GM23338 (cell line): ENCODE measurements at regions not wholly inside any gene's neighbourhood (a gene's known extent, or its start where the extent isn't known, plus 50 kb on each side); places are given as distances from the start of the nearest gene placed in this dataset.

Experiments used
- ATAC-seq: fragments of 200-7000 bp; cut with Tn5 transposase; 3 replicates; pipeline ENCODE4 v1.9.1; 2020
- DNase-seq: peaks from one replicate; pipeline ENCODE4 v3.0.0-alpha.2; 2015; ENCODE audit warnings: low spot score
- H2AFZ ChIP-seq: fragments of 200-600 bp; sonication (generic); 2 replicates; pipeline ENCODE4 v1.8.0; 2016; ENCODE audit warnings: antibody characterized with exemption, mild to moderate bottlenecking, moderate library complexity
- H3F3A ChIP-seq: fragments of 200-600 bp; sonication (generic); replicated peaks from 2 replicates; pipeline ENCODE4 v1.8.0; 2017; ENCODE audit warnings: antibody characterized with exemption, mixed run types, low read depth
- H3K27ac ChIP-seq: fragments of 200-600 bp; sonication (generic); 2 replicates; pipeline ENCODE4 v1.6.1; 2016; ENCODE audit warnings: low read depth
- H3K27me3 ChIP-seq: fragments of 200-600 bp; sonication (generic); 2 replicates; pipeline ENCODE4 v1.8.0; 2016; ENCODE audit warnings: mild to moderate bottlenecking, mixed run types, moderate library complexity; ENCODE audit not compliant: insufficient read depth
- H3K36me3 ChIP-seq: fragments of 200-600 bp; sonication (generic); 2 replicates; pipeline ENCODE4 v1.8.0; 2016; ENCODE audit warnings: mild to moderate bottlenecking; ENCODE audit not compliant: insufficient read depth
- H3K4me1 ChIP-seq: fragments of 200-600 bp; sonication (generic); 2 replicates; pipeline ENCODE4 v1.8.0; 2016; ENCODE audit warnings: mild to moderate bottlenecking, moderate library complexity; ENCODE audit not compliant: insufficient read depth
- H3K4me2 ChIP-seq: fragments of 200-600 bp; sonication (generic); 2 replicates; pipeline ENCODE4 v1.7.1; 2017; ENCODE audit warnings: mixed run types
- H3K4me3 ChIP-seq: fragments of 200-600 bp; sonication (generic); 2 replicates; pipeline ENCODE4 v1.6.1; 2016; ENCODE audit warnings: mixed run types
- H3K79me2 ChIP-seq: fragments of 200-600 bp; sonication (generic); replicated peaks from 2 replicates; pipeline ENCODE4 v1.8.0; 2017; ENCODE audit warnings: mild to moderate bottlenecking; ENCODE audit not compliant: insufficient read depth
- H3K9me2 ChIP-seq: fragments of 200-600 bp; sonication (generic); 2 replicates; pipeline ENCODE4 v1.8.0; 2017; ENCODE audit not compliant: insufficient read depth
- H4K20me1 ChIP-seq: fragments of 200-600 bp; sonication (generic); replicated peaks from 2 replicates; pipeline ENCODE4 v1.8.0; 2017; ENCODE audit warnings: mild to moderate bottlenecking; ENCODE audit not compliant: insufficient read depth
- H3K27ac Mint-ChIP-seq: 2 replicates; pipeline ENCODE4 v1.8.0; 2020; ENCODE audit warnings: inconsistent platforms, mild to moderate bottlenecking, moderate library complexity, mixed read lengths
- H3K27me3 Mint-ChIP-seq: 3 replicates; pipeline ENCODE4 v1.8.0; 2022; ENCODE audit warnings: low read depth, mild to moderate bottlenecking, moderate library complexity, mixed read lengths, inconsistent platforms; ENCODE audit not compliant: insufficient read depth, poor library complexity
- H3K36me3 Mint-ChIP-seq: 3 replicates; pipeline ENCODE4 v1.8.0; 2021; ENCODE audit warnings: low read depth, mild to moderate bottlenecking, inconsistent platforms, moderate library complexity, mixed read lengths
- H3K4me1 Mint-ChIP-seq: 3 replicates; pipeline ENCODE4 v1.8.0; 2020; ENCODE audit warnings: mild to moderate bottlenecking, inconsistent platforms, mixed read lengths
- H3K4me3 Mint-ChIP-seq: 3 replicates; pipeline ENCODE4 v1.8.0; 2021; ENCODE audit warnings: moderate library complexity, mild to moderate bottlenecking, inconsistent platforms, mixed read lengths
- H3K9me3 Mint-ChIP-seq: 3 replicates; pipeline ENCODE4 v1.8.0; 2020; ENCODE audit warnings: moderate library complexity, mild to moderate bottlenecking, inconsistent platforms, mixed read lengths
- EZH2 ChIP-seq: fragments of 200-600 bp; sonication (generic); IDR thresholded peaks from one replicate; pipeline ENCODE4 v1.8.0; 2017; ENCODE audit warnings: antibody characterized with exemption, mild to moderate bottlenecking, low read depth; ENCODE audit not compliant: unreplicated experiment
- JUNB ChIP-seq: IDR thresholded peaks from one replicate; pipeline ENCODE4 v1.6.1; 2016; ENCODE audit warnings: antibody characterized with exemption; ENCODE audit not compliant: unreplicated experiment
- NANOG ChIP-seq: IDR thresholded peaks from 2 replicates; pipeline ENCODE4 v1.6.1; 2016; ENCODE audit warnings: antibody characterized with exemption, borderline replicate concordance
- STAT1 ChIP-seq: IDR thresholded peaks from one replicate; pipeline ENCODE4 v1.6.1; 2016; ENCODE audit warnings: antibody characterized with exemption; ENCODE audit not compliant: unreplicated experiment
- TF ChIP-seq, protein P1 (sequence below), 2 experiments: fragments of 200-600 bp in 1 of 2; sonication (generic) in 1 of 2; conservative IDR thresholded peaks; 2 replicates each; pipeline versions ENCODE4 v1.5.1 to v1.6.1; 2016 to 2017; ENCODE audit warnings: antibody characterized with exemption in 2 of 2, low read depth in 2 of 2, mild to moderate bottlenecking in 2 of 2, moderate library complexity in 1 of 2
- TF ChIP-seq, protein P2 (sequence below): IDR thresholded peaks from one replicate; pipeline ENCODE4 v1.6.1; 2018; ENCODE audit warnings: antibody characterized with exemption; ENCODE audit not compliant: unreplicated experiment
- TF ChIP-seq, protein P3 (sequence below): fragments of 250-450 bp; sonication (Bioruptor Pico); IDR thresholded peaks from 2 replicates; pipeline ENCODE4 v1.5.0; 2020; ENCODE audit warnings: mild to moderate bottlenecking, moderate library complexity

- no peak overlapping the region for H3K4me3 Mint-ChIP-seq
Measured at GRCh38 chr20:60407011-60407771, 449.0 kb downstream of the CDH26 start.

More at GRCh38 chr20:60407011-60407771, 449.0 kb downstream of the CDH26 start:
- Mint-ChIP-seq H3K36me3 (no peaks in the 10 kb centered on the region), H3K27me3 (peaks cover 5% of the 10 kb centered on the region), H3K27ac (no peak overlapping the region), H3K9me3 (peaks cover 14% of the 10 kb centered on the region; the same call in 2 of the 3 replicates), H3K4me1 (no peaks in the 10 kb centered on the region)
- no peak overlapping the region for H2AFZ ChIP-seq
- DNase-seq (no peak), ATAC-seq (no peak)
- no peaks in the 10 kb centered on the region for H4K20me1 ChIP-seq
- TF ChIP-seq JUNB, result no peak
- TF ChIP-seq, protein P1, sequence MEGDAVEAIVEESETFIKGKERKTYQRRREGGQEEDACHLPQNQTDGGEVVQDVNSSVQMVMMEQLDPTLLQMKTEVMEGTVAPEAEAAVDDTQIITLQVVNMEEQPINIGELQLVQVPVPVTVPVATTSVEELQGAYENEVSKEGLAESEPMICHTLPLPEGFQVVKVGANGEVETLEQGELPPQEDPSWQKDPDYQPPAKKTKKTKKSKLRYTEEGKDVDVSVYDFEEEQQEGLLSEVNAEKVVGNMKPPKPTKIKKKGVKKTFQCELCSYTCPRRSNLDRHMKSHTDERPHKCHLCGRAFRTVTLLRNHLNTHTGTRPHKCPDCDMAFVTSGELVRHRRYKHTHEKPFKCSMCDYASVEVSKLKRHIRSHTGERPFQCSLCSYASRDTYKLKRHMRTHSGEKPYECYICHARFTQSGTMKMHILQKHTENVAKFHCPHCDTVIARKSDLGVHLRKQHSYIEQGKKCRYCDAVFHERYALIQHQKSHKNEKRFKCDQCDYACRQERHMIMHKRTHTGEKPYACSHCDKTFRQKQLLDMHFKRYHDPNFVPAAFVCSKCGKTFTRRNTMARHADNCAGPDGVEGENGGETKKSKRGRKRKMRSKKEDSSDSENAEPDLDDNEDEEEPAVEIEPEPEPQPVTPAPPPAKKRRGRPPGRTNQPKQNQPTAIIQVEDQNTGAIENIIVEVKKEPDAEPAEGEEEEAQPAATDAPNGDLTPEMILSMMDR (conservative IDR thresholded peaks at IDR 0.05; ENCODE audit: low read depth in 2 of 2), result no peak
- TF ChIP-seq STAT1, result no peak
- TF ChIP-seq, protein P2, sequence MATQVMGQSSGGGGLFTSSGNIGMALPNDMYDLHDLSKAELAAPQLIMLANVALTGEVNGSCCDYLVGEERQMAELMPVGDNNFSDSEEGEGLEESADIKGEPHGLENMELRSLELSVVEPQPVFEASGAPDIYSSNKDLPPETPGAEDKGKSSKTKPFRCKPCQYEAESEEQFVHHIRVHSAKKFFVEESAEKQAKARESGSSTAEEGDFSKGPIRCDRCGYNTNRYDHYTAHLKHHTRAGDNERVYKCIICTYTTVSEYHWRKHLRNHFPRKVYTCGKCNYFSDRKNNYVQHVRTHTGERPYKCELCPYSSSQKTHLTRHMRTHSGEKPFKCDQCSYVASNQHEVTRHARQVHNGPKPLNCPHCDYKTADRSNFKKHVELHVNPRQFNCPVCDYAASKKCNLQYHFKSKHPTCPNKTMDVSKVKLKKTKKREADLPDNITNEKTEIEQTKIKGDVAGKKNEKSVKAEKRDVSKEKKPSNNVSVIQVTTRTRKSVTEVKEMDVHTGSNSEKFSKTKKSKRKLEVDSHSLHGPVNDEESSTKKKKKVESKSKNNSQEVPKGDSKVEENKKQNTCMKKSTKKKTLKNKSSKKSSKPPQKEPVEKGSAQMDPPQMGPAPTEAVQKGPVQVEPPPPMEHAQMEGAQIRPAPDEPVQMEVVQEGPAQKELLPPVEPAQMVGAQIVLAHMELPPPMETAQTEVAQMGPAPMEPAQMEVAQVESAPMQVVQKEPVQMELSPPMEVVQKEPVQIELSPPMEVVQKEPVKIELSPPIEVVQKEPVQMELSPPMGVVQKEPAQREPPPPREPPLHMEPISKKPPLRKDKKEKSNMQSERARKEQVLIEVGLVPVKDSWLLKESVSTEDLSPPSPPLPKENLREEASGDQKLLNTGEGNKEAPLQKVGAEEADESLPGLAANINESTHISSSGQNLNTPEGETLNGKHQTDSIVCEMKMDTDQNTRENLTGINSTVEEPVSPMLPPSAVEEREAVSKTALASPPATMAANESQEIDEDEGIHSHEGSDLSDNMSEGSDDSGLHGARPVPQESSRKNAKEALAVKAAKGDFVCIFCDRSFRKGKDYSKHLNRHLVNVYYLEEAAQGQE, result no peak
- TF ChIP-seq EZH2, result no peak
- TF ChIP-seq NANOG, result no peak
- TF ChIP-seq, protein P3, sequence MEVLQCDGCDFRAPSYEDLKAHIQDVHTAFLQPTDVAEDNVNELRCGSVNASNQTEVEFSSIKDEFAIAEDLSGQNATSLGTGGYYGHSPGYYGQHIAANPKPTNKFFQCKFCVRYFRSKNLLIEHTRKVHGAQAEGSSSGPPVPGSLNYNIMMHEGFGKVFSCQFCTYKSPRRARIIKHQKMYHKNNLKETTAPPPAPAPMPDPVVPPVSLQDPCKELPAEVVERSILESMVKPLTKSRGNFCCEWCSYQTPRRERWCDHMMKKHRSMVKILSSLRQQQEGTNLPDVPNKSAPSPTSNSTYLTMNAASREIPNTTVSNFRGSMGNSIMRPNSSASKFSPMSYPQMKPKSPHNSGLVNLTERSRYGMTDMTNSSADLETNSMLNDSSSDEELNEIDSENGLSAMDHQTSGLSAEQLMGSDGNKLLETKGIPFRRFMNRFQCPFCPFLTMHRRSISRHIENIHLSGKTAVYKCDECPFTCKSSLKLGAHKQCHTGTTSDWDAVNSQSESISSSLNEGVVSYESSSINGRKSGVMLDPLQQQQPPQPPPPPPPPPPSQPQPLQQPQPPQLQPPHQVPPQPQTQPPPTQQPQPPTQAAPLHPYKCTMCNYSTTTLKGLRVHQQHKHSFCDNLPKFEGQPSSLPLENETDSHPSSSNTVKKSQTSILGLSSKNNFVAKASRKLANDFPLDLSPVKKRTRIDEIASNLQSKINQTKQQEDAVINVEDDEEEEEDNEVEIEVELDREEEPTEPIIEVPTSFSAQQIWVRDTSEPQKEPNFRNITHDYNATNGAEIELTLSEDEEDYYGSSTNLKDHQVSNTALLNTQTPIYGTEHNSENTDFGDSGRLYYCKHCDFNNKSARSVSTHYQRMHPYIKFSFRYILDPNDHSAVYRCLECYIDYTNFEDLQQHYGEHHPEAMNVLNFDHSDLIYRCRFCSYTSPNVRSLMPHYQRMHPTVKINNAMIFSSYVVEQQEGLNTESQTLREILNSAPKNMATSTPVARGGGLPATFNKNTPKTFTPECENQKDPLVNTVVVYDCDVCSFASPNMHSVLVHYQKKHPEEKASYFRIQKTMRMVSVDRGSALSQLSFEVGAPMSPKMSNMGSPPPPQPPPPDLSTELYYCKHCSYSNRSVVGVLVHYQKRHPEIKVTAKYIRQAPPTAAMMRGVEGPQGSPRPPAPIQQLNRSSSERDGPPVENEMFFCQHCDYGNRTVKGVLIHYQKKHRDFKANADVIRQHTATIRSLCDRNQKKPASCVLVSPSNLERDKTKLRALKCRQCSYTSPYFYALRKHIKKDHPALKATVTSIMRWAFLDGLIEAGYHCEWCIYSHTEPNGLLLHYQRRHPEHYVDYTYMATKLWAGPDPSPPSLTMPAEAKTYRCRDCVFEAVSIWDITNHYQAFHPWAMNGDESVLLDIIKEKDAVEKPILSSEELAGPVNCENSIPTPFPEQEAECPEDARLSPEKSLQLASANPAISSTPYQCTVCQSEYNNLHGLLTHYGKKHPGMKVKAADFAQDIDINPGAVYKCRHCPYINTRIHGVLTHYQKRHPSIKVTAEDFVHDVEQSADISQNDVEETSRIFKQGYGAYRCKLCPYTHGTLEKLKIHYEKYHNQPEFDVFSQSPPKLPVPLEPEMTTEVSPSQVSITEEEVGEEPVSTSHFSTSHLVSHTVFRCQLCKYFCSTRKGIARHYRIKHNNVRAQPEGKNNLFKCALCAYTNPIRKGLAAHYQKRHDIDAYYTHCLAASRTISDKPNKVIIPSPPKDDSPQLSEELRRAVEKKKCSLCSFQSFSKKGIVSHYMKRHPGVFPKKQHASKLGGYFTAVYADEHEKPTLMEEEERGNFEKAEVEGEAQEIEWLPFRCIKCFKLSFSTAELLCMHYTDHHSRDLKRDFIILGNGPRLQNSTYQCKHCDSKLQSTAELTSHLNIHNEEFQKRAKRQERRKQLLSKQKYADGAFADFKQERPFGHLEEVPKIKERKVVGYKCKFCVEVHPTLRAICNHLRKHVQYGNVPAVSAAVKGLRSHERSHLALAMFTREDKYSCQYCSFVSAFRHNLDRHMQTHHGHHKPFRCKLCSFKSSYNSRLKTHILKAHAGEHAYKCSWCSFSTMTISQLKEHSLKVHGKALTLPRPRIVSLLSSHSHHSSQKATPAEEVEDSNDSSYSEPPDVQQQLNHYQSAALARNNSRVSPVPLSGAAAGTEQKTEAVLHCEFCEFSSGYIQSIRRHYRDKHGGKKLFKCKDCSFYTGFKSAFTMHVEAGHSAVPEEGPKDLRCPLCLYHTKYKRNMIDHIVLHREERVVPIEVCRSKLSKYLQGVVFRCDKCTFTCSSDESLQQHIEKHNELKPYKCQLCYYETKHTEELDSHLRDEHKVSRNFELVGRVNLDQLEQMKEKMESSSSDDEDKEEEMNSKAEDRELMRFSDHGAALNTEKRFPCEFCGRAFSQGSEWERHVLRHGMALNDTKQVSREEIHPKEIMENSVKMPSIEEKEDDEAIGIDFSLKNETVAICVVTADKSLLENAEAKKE (CRISPR knock-in tag), result no peak
- H3K27me3 ChIP-seq, result no peaks in the 10 kb centered on the region
- no peak overlapping the region for H3K27ac ChIP-seq
- no peaks in the 10 kb centered on the region for H3K9me2 ChIP-seq
- H3K4me1 ChIP-seq, result no peaks in the 10 kb centered on the region
- H3K4me2 ChIP-seq, result no peak overlapping the region
- no peaks in the 10 kb centered on the region for H3K36me3 ChIP-seq
- no peaks in the 10 kb centered on the region for H3K79me2 ChIP-seq
- H3F3A ChIP-seq, result no peaks in the 10 kb centered on the region
- no peak overlapping the region for H3K4me3 ChIP-seq
